ENCODE measurements at regions not wholly inside any gene's neighbourhood (a gene's known extent, or its start where the extent isn't known, plus 50 kb on each side); places are given as distances from the start of the nearest gene placed in this dataset.

- TF ChIP-seq CTCF (IDR thresholded peaks at IDR 0.05) (no peak), POLR2AphosphoS5 (IDR thresholded peaks at IDR 0.05; ENCODE audit: low read depth, low read length) (no peak), REST (IDR thresholded peaks at IDR 0.05; ENCODE audit: insufficient read depth in 1 of 2, low read depth in 2 of 2, low read length in 1 of 2) (no peak)
Observed at GRCh38 chr3:41102053-41102556, 97.2 kb upstream of the CTNNB1 start.
